ENCODE measurements at regions not wholly inside any gene's neighbourhood (a gene's known extent, or its start where the extent isn't known, plus 50 kb on each side); places are given as distances from the start of the nearest gene placed in this dataset.
"Not testable (repeated sequence)": the region's sequence is repeated elsewhere in the genome, so short reads cannot be mapped to it uniquely, and the experiment has no call there.

GRCh38 chr16:49944221-49944620 is 80.8 kb upstream of the CNEP1R1 start:
- DNase-seq: no peak

GRCh38 chr16:49947907-49948678 is 76.9 kb upstream of the CNEP1R1 start:
- DNase-seq: no peak

GRCh38 chr16:49951574-49952195 is 73.3 kb upstream of the CNEP1R1 start:
- no peak for DNase-seq

- DNase-seq: peak; percentile 1
These were observed 72.6 kb upstream of the CNEP1R1 start for GRCh38 chr16:49952386-49952785.

GRCh38 chr16:49953090-49953489 is 71.9 kb upstream of the CNEP1R1 start:
- DNase-seq: no peak

- DNase-seq: no peak
These were observed 69.2 kb upstream of the CNEP1R1 start for GRCh38 chr16:49955858-49956257.

GRCh38 chr16:49956915-49957314 is 68.1 kb upstream of the CNEP1R1 start:
- no peak for DNase-seq

GRCh38 chr16:49958448-49958847 is 66.6 kb upstream of the CNEP1R1 start:
- no peak for DNase-seq

- DNase-seq: no peak
These were observed 65.3 kb upstream of the CNEP1R1 start for GRCh38 chr16:49959552-49960277.

- no peak for DNase-seq
These were observed 63.9 kb upstream of the CNEP1R1 start for GRCh38 chr16:49961089-49961488.

- not testable (repeated sequence) for DNase-seq
These were observed 62.5 kb upstream of the CNEP1R1 start for GRCh38 chr16:49962566-49962965.

GRCh38 chr16:49964316-49964715 is 60.7 kb upstream of the CNEP1R1 start:
- DNase-seq: no peak

GRCh38 chr16:49964973-49965372 is 60.1 kb upstream of the CNEP1R1 start:
- no peak for DNase-seq

GRCh38 chr16:49967012-49967559 is 57.9 kb upstream of the CNEP1R1 start:
- no peak for DNase-seq

GRCh38 chr16:49969091-49970030 is 55.7 kb upstream of the CNEP1R1 start:
- DNase-seq: no peak

- no peak for DNase-seq
These were observed 54.1 kb upstream of the CNEP1R1 start for GRCh38 chr16:49970797-49971431.

- no peak for DNase-seq
These were observed 52.7 kb upstream of the CNEP1R1 start for GRCh38 chr16:49972280-49972679.

- DNase-seq: no peak
These were observed 52.1 kb upstream of the CNEP1R1 start for GRCh38 chr16:49972961-49973360.
